H9 (cell line): ENCODE measurements at regions not wholly inside any gene's neighbourhood (a gene's known extent, or its start where the extent isn't known, plus 50 kb on each side); places are given as distances from the start of the nearest gene placed in this dataset.

Experiments
- DNase-seq: peaks from one replicate; pipeline ENCODE4 v3.0.0-alpha.2; 2017
- H2AFZ ChIP-seq: one replicate; pipeline ENCODE4 v1.6.1; 2013; ENCODE audit warnings: mild to moderate bottlenecking, low read length, control low read depth, moderate library complexity
- H2AK5ac ChIP-seq: 2 replicates; pipeline ENCODE4 v1.6.1; 2013; ENCODE audit warnings: low read length, control low read depth, mixed read lengths; ENCODE audit not compliant: insufficient read length
- H2BK120ac ChIP-seq: one replicate; pipeline ENCODE4 v1.6.1; 2013; ENCODE audit warnings: low read depth, mild to moderate bottlenecking, low read length, control low read depth, inconsistent platforms; ENCODE audit not compliant: poor library complexity, severe bottlenecking
- H2BK12ac ChIP-seq: 2 replicates; pipeline ENCODE4 v1.6.1; 2013; ENCODE audit warnings: low read length, control low read depth, mixed read lengths, low read depth; ENCODE audit not compliant: insufficient read length
- H2BK15ac ChIP-seq: 2 replicates; pipeline ENCODE4 v1.6.1; 2013; ENCODE audit warnings: low read depth, low read length, control low read depth
- H2BK20ac ChIP-seq: one replicate; pipeline ENCODE4 v1.6.1; 2013; ENCODE audit warnings: low read depth, mild to moderate bottlenecking, low read length, control low read depth, inconsistent platforms; ENCODE audit not compliant: poor library complexity, severe bottlenecking
- H2BK5ac ChIP-seq: 2 replicates; pipeline ENCODE4 v1.6.1; 2013; ENCODE audit warnings: low read length, control low read depth, mixed read lengths; ENCODE audit not compliant: insufficient read length
- H3K14ac ChIP-seq: 2 replicates; pipeline ENCODE4 v1.6.1; 2013; ENCODE audit warnings: low read length, control low read depth; ENCODE audit not compliant: insufficient read depth
- H3K18ac ChIP-seq: 2 replicates; pipeline ENCODE4 v1.6.1; 2013; ENCODE audit warnings: low read depth, mild to moderate bottlenecking, mixed read lengths, low read length, control low read depth; ENCODE audit not compliant: insufficient read length
- H3K23ac ChIP-seq: 2 replicates; pipeline ENCODE4 v1.6.1; 2013; ENCODE audit warnings: low read length, control low read depth, mixed read lengths, low read depth; ENCODE audit not compliant: insufficient read length
- H3K23me2 ChIP-seq: 2 replicates; pipeline ENCODE4 v1.6.1; 2013; ENCODE audit warnings: low read depth, mild to moderate bottlenecking, mixed read lengths, low read length, control low read depth; ENCODE audit not compliant: insufficient read length, poor library complexity, severe bottlenecking
- H3K27ac ChIP-seq: 2 replicates; pipeline ENCODE4 v1.5.1; 2013; ENCODE audit warnings: low read length, control low read depth, mixed read lengths, low read depth; ENCODE audit not compliant: insufficient read length
- H3K27me3 ChIP-seq: 2 replicates; pipeline ENCODE4 v1.6.1; 2013; ENCODE audit warnings: low read length, control low read depth, inconsistent platforms; ENCODE audit not compliant: insufficient read depth
- H3K4ac ChIP-seq: 2 replicates; pipeline ENCODE4 v1.6.1; 2013; ENCODE audit warnings: low read depth, mild to moderate bottlenecking, control low read depth, inconsistent platforms, low read length, moderate library complexity
- H3K4me1 ChIP-seq: 2 replicates; pipeline ENCODE4 v1.6.1; 2013; ENCODE audit warnings: low read length, control low read depth, inconsistent platforms; ENCODE audit not compliant: insufficient read depth
- H3K4me2 ChIP-seq: 2 replicates; pipeline ENCODE4 v1.6.1; 2013; ENCODE audit warnings: low read length, control low read depth, mixed read lengths; ENCODE audit not compliant: insufficient read length, insufficient read depth
- H3K56ac ChIP-seq: 2 replicates; pipeline ENCODE4 v1.6.1; 2013; ENCODE audit warnings: low read depth, mild to moderate bottlenecking, mixed read lengths, low read length, control low read depth; ENCODE audit not compliant: insufficient read length
- H3K79me1 ChIP-seq: 2 replicates; pipeline ENCODE4 v1.6.1; 2013; ENCODE audit warnings: low read depth, mild to moderate bottlenecking, moderate library complexity, low read length, control low read depth, inconsistent platforms; ENCODE audit not compliant: insufficient read depth, poor library complexity, severe bottlenecking
- H3K79me2 ChIP-seq: 2 replicates; pipeline ENCODE4 v1.6.1; 2013; ENCODE audit warnings: low read length, control low read depth, inconsistent platforms; ENCODE audit not compliant: insufficient read depth
- H3K9ac ChIP-seq: 2 replicates; pipeline ENCODE4 v1.6.1; 2013; ENCODE audit warnings: low read length, control low read depth, mixed read lengths; ENCODE audit not compliant: insufficient read length; ENCODE audit errors: extremely low read depth
- H3K9me3 ChIP-seq: one replicate; pipeline ENCODE4 v1.6.1; 2013; ENCODE audit warnings: low read depth, low read length, inconsistent platforms; ENCODE audit not compliant: control insufficient read depth
- H3T11ph ChIP-seq: one replicate; pipeline ENCODE4 v1.6.1; 2013; ENCODE audit warnings: mild to moderate bottlenecking, low read length, control low read depth, inconsistent platforms
- H4K20me1 ChIP-seq: one replicate; pipeline ENCODE4 v1.6.1; 2013; ENCODE audit not compliant: control insufficient read depth, insufficient read length, insufficient read depth
- H4K5ac ChIP-seq: 2 replicates; pipeline ENCODE4 v1.6.1; 2013; ENCODE audit warnings: low read depth, mild to moderate bottlenecking, mixed read lengths, low read length, control low read depth; ENCODE audit not compliant: insufficient read length
- H4K8ac ChIP-seq: replicated peaks from 2 replicates; pipeline ENCODE4 v1.6.1; 2013; ENCODE audit warnings: low read length, control low read depth, mixed read lengths, low read depth; ENCODE audit not compliant: insufficient read length
- H4K91ac ChIP-seq: 2 replicates; pipeline ENCODE4 v1.6.1; 2013; ENCODE audit warnings: low read depth, mild to moderate bottlenecking, moderate library complexity, mixed read lengths, low read length, control low read depth; ENCODE audit not compliant: insufficient read length
- H3K27ac Mint-ChIP-seq, 3 experiments: 2 replicates in 2 of 3; 3 replicates in 1 of 3; pipeline ENCODE4 v1.8.0; 2020 to 2021; ENCODE audit warnings: mixed read lengths in 3 of 3, mild to moderate bottlenecking in 1 of 3, moderate library complexity in 1 of 3
- H3K27me3 Mint-ChIP-seq: 2 replicates; pipeline ENCODE4 v1.8.0; 2021; ENCODE audit warnings: low read depth, mild to moderate bottlenecking, moderate library complexity, mixed read lengths
- H3K36me3 Mint-ChIP-seq, 3 experiments: 2 replicates in 2 of 3; 3 replicates in 1 of 3; pipeline ENCODE4 v1.8.0; 2020 to 2021; ENCODE audit warnings: low read depth in 3 of 3, mixed read lengths in 3 of 3; ENCODE audit not compliant: insufficient read depth in 1 of 3
- H3K4me1 Mint-ChIP-seq, 2 experiments: 2 replicates each; pipeline ENCODE4 v1.8.0; 2020; ENCODE audit warnings: mixed read lengths in 2 of 2
- H3K4me3 Mint-ChIP-seq, 2 experiments: 2 replicates in 1 of 2; 3 replicates in 1 of 2; pipeline ENCODE4 v1.8.0; 2020 to 2021; ENCODE audit warnings: mild to moderate bottlenecking in 2 of 2, mixed read lengths in 2 of 2, moderate library complexity in 1 of 2
- H3K9me3 Mint-ChIP-seq, 2 experiments: 2 replicates in 1 of 2; 3 replicates in 1 of 2; pipeline ENCODE4 v1.8.0; 2020; ENCODE audit warnings: mild to moderate bottlenecking in 2 of 2, mixed read lengths in 2 of 2, moderate library complexity in 1 of 2
- CTCF ChIP-seq: fragments of 200-600 bp; sonication (generic); conservative IDR thresholded peaks from 3 replicates; pipeline ENCODE4 v1.8.0; 2021; ENCODE audit warnings: antibody characterized with exemption, mild to moderate bottlenecking
- WGBS: extraction: QIAGEN DNeasy Blood & Tissue Kit; methylation state at CpG from one replicate; pipeline ENCODE4 v1.1.7; 2013; ENCODE audit warnings: missing lambda C conversion rate, low lambda C conversion rate, mixed read lengths; ENCODE audit not compliant: insufficient read length; ENCODE audit errors: extremely low coverage; 5-methylcytosine and 5-hydroxymethylcytosine counted together

- no peaks in the 10 kb centered on the region for H3K23me2 ChIP-seq
These were observed 1217.1 kb upstream of the CELF2 start for GRCh38 chr10:9800571-9800970.

More at GRCh38 chr10:9800571-9800970, 1217.1 kb upstream of the CELF2 start:
- no peak overlapping the region for H4K91ac ChIP-seq
- Mint-ChIP-seq H3K4me3 (no peak overlapping the region), H3K27me3 (no peaks in the 10 kb centered on the region), H3K4me1 (no peaks in the 10 kb centered on the region), H3K36me3 (no peaks in the 10 kb centered on the region), H3K9me3 (no peaks in the 10 kb centered on the region), H3K27ac (no peak overlapping the region)
- no peak for DNase-seq
- no peak overlapping the region for H2BK20ac ChIP-seq
- no peaks in the 10 kb centered on the region for H3K9me3 ChIP-seq
- no peak overlapping the region for H3K27ac ChIP-seq
- no peaks in the 10 kb centered on the region for H3K4me1 ChIP-seq
- no peak overlapping the region for H2AFZ ChIP-seq
- no peak for TF ChIP-seq CTCF
- no peaks in the 10 kb centered on the region for H4K20me1 ChIP-seq
- H3K4ac ChIP-seq: no peak overlapping the region
- no peak overlapping the region for H3K14ac ChIP-seq
- H3K27me3 ChIP-seq: no peaks in the 10 kb centered on the region
- H3K79me1 ChIP-seq: no peaks in the 10 kb centered on the region
- no peak overlapping the region for H4K5ac ChIP-seq
- H3K79me2 ChIP-seq: no peaks in the 10 kb centered on the region
- no peak overlapping the region for H3K9ac ChIP-seq
- no peak overlapping the region for H2BK15ac ChIP-seq
- H3K4me2 ChIP-seq: no peak overlapping the region
- H4K8ac ChIP-seq: no peak overlapping the region
- H3T11ph ChIP-seq: no peak overlapping the region
- no peak overlapping the region for H2BK120ac ChIP-seq
- H2AK5ac ChIP-seq: no peak overlapping the region
- no peak overlapping the region for H3K18ac ChIP-seq
- no peak overlapping the region for H2BK5ac ChIP-seq
- no peak overlapping the region for H2BK12ac ChIP-seq
- no peak overlapping the region for H3K23ac ChIP-seq
- no peak overlapping the region for H3K56ac ChIP-seq
- WGBS: no CpG with 5 or more reads among the region's 2 CpGs
